ENCODE measurements at regions not wholly inside any gene's neighbourhood (a gene's known extent, or its start where the extent isn't known, plus 50 kb on each side); places are given as distances from the start of the nearest gene placed in this dataset.

- intact Hi-C loops (cut with DNase I; ENCODE audit: low total_unique reads): no loop called here
- Histone ChIP-seq H3K27ac (no peak overlapping the region), H3K4me3 (no peak overlapping the region), H3K36me3 (no peaks in the 10 kb centered on the region), H3K4me1 (no peaks in the 10 kb centered on the region), H3K27me3 (replicated peaks in 1 of 7) (no peaks in the 10 kb centered on the region), H3K9me3 (no peaks in the 10 kb centered on the region)
- no peak for TF ChIP-seq POLR2AphosphoS5 (IDR thresholded peaks at IDR 0.05)
- TF ChIP-seq, protein P1, sequence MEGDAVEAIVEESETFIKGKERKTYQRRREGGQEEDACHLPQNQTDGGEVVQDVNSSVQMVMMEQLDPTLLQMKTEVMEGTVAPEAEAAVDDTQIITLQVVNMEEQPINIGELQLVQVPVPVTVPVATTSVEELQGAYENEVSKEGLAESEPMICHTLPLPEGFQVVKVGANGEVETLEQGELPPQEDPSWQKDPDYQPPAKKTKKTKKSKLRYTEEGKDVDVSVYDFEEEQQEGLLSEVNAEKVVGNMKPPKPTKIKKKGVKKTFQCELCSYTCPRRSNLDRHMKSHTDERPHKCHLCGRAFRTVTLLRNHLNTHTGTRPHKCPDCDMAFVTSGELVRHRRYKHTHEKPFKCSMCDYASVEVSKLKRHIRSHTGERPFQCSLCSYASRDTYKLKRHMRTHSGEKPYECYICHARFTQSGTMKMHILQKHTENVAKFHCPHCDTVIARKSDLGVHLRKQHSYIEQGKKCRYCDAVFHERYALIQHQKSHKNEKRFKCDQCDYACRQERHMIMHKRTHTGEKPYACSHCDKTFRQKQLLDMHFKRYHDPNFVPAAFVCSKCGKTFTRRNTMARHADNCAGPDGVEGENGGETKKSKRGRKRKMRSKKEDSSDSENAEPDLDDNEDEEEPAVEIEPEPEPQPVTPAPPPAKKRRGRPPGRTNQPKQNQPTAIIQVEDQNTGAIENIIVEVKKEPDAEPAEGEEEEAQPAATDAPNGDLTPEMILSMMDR (IDR thresholded peaks at IDR 0.05 in 8 of 11, conservative IDR thresholded peaks at IDR 0.05 in 3 of 11): no peak
- TF ChIP-seq POLR2A (IDR thresholded peaks at IDR 0.05): no peak
- no peak for DNase-seq
These were observed 752.9 kb downstream of the TRAM1L1 start for GRCh38 chr4:116332508-116332907.

GRCh38 chr4:116328261-116328860 is 757.0 kb downstream of the TRAM1L1 start:
- no peaks in the 10 kb centered on the region for H3K27me3 ChIP-seq (replicated peaks in 1 of 7)
- 75 to 88% (median 80%) methylated on average over 2 of the region's 2 CpGs for WGBS, 5 donors
- intact Hi-C loops (cut with DNase I; ENCODE audit: low total_unique reads): no loop called here
- no peak for DNase-seq
- H3K27ac ChIP-seq: no peak overlapping the region
- H3K4me3 ChIP-seq: no peak overlapping the region
- no peaks in the 10 kb centered on the region for H3K4me1 ChIP-seq
- TF ChIP-seq, protein P1 (IDR thresholded peaks at IDR 0.05 in 8 of 11, conservative IDR thresholded peaks at IDR 0.05 in 3 of 11): no peak
- no peak for TF ChIP-seq POLR2A (IDR thresholded peaks at IDR 0.05)
- TF ChIP-seq POLR2AphosphoS5 (IDR thresholded peaks at IDR 0.05): no peak
- no peaks in the 10 kb centered on the region for H3K9me3 ChIP-seq
- no peaks in the 10 kb centered on the region for H3K36me3 ChIP-seq

- WGBS, 5 donors: 83 to 94% (median 90%) methylated on average over 4 of the region's 4 CpGs
These were observed 761.8 kb downstream of the TRAM1L1 start for GRCh38 chr4:116323606-116324005.

GRCh38 chr4:116321471-116321870 is 763.9 kb downstream of the TRAM1L1 start:
- H3K27ac ChIP-seq: no peak overlapping the region
- no peaks in the 10 kb centered on the region for H3K4me1 ChIP-seq
- no peaks in the 10 kb centered on the region for H3K36me3 ChIP-seq
- no peak for TF ChIP-seq POLR2AphosphoS5 (IDR thresholded peaks at IDR 0.05)
- TF ChIP-seq POLR2A (IDR thresholded peaks at IDR 0.05): no peak
- no peaks in the 10 kb centered on the region for H3K9me3 ChIP-seq
- H3K4me3 ChIP-seq: no peak overlapping the region
- intact Hi-C loops (cut with DNase I; ENCODE audit: low total_unique reads): no loop called here
- no peaks in the 10 kb centered on the region for H3K27me3 ChIP-seq (replicated peaks in 1 of 7)
- no peak for DNase-seq
- WGBS, 5 donors: 81 to 96% (median 87%) methylated on average over 5 of the region's 5 CpGs

More at GRCh38 chr4:116323606-116324005, 761.8 kb downstream of the TRAM1L1 start:
- DNase-seq: peak; percentile 25
- no peaks in the 10 kb centered on the region for H3K27me3 ChIP-seq (replicated peaks in 1 of 7)
- H3K4me1 ChIP-seq: no peaks in the 10 kb centered on the region
- no peaks in the 10 kb centered on the region for H3K9me3 ChIP-seq
- H3K4me3 ChIP-seq: no peak overlapping the region
- intact Hi-C loops (cut with DNase I; ENCODE audit: low total_unique reads): no loop called here
- H3K27ac ChIP-seq: no peak overlapping the region
- TF ChIP-seq POLR2AphosphoS5 (IDR thresholded peaks at IDR 0.05) (no peak), POLR2A (IDR thresholded peaks at IDR 0.05) (no peak)
- TF ChIP-seq, protein P1 (IDR thresholded peaks at IDR 0.05 in 8 of 11, conservative IDR thresholded peaks at IDR 0.05 in 3 of 11): no peak
- no peaks in the 10 kb centered on the region for H3K36me3 ChIP-seq

DNA sequence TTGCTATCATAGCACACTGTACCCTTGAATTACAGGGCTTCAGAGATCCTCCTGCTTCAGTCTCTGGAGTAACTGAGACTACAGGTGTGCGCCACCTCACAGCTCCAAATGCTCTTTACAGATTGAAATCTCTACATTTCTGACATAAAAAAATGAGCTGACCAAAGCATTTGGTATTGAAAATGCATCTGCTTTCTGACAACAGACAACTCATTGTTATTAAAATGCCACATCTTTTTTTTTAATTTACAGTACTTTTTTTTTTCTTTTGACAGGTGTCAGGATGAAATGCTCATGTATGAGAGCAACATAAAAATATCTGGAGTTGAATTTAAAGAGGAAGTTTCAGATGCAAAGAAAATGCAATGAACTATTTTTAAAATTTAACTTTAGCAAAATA is 764.5 kb downstream of the TRAM1L1 start:
- TF ChIP-seq POLR2AphosphoS5 (IDR thresholded peaks at IDR 0.05): no peak
- TF ChIP-seq, protein P1 (IDR thresholded peaks at IDR 0.05 in 8 of 11, conservative IDR thresholded peaks at IDR 0.05 in 3 of 11): no peak
- TF ChIP-seq POLR2A (IDR thresholded peaks at IDR 0.05): no peak
- H3K4me3 ChIP-seq: no peak overlapping the region
- intact Hi-C loops (cut with DNase I; ENCODE audit: low total_unique reads): no loop called here

More for the DNA sequence above, 764.5 kb downstream of the TRAM1L1 start:
- no peak for DNase-seq
- H3K36me3 ChIP-seq: no peaks in the 10 kb centered on the region
- H3K9me3 ChIP-seq: no peaks in the 10 kb centered on the region
- H3K4me1 ChIP-seq: no peaks in the 10 kb centered on the region
- no peak overlapping the region for H3K27ac ChIP-seq
- 84 to 92% (median 87%) methylated on average over 1 of the region's 1 CpG for WGBS, 5 donors
- H3K27me3 ChIP-seq (replicated peaks in 1 of 7): no peaks in the 10 kb centered on the region
